ENCODE measurements at regions not wholly inside any gene's neighbourhood (a gene's known extent, or its start where the extent isn't known, plus 50 kb on each side); places are given as distances from the start of the nearest gene placed in this dataset.

DNA sequence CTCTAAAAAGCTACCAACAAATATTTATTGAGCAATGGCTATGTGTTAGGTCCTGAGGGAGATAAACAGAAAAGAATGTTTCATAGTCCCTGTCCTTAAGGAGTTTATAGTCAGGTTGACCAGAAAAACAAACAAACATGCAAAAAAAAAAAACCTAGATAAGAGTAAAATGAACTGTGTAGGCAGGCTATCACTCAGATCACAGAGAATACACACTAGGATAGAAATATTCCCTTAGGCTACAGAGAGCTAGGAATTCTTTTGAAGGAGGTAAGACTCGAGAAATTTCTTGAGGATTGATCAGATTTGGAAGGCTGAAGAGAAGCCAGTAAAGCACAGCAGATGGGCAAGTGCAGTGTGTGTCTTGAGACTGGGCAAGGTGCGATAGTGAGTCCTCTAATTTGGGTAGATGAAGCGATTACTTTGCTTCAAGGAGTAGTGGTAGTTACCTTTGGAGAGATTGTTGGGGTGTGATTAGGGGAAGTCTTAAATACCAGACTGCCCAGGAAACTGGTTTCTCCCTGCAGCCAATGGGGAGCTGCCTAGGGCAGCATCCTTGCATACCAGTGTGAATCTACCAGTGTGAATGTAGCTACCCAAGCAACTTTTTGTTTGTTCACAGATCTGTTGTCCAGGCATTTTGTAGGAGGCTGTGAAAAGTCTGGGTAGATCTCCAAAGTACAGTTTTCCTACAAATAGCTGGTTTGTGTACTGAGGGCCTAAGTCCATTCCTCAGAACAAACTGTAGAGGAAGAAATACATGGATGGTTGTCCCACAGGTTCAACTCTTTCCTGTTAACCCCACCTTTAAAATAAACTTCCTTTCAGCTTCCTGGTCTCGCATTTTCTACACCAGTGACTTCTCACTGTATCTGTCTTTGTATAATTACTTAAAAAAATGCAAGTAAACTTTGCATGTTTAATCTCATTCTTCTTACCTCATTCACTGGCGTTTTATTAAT is 314.1 kb downstream of the KLF5 start:
- H3K27me3 ChIP-seq: no peaks in the 10 kb centered on the region
- no peak for DNase-seq
- no peaks in the 10 kb centered on the region for H3K4me1 ChIP-seq (replicated peaks in 1 of 2)
- intact Hi-C loops (cut with DNase I): no loop called here
- WGBS, 4 donors: 61 to 75% (median 68%) methylated on average over 5 of the region's 5 CpGs
- no peaks in the 10 kb centered on the region for H3K9me3 ChIP-seq (replicated peaks in 1 of 3)
- no peak overlapping the region for H3K4me3 ChIP-seq
- no peak overlapping the region for H3K27ac ChIP-seq
- no peak for TF ChIP-seq POLR2A (IDR thresholded peaks at IDR 0.05)
- TF ChIP-seq, protein P1, sequence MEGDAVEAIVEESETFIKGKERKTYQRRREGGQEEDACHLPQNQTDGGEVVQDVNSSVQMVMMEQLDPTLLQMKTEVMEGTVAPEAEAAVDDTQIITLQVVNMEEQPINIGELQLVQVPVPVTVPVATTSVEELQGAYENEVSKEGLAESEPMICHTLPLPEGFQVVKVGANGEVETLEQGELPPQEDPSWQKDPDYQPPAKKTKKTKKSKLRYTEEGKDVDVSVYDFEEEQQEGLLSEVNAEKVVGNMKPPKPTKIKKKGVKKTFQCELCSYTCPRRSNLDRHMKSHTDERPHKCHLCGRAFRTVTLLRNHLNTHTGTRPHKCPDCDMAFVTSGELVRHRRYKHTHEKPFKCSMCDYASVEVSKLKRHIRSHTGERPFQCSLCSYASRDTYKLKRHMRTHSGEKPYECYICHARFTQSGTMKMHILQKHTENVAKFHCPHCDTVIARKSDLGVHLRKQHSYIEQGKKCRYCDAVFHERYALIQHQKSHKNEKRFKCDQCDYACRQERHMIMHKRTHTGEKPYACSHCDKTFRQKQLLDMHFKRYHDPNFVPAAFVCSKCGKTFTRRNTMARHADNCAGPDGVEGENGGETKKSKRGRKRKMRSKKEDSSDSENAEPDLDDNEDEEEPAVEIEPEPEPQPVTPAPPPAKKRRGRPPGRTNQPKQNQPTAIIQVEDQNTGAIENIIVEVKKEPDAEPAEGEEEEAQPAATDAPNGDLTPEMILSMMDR (IDR thresholded peaks at IDR 0.05): no peak
- H3K36me3 ChIP-seq (replicated peaks in 1 of 2): no peaks in the 10 kb centered on the region

DNA sequence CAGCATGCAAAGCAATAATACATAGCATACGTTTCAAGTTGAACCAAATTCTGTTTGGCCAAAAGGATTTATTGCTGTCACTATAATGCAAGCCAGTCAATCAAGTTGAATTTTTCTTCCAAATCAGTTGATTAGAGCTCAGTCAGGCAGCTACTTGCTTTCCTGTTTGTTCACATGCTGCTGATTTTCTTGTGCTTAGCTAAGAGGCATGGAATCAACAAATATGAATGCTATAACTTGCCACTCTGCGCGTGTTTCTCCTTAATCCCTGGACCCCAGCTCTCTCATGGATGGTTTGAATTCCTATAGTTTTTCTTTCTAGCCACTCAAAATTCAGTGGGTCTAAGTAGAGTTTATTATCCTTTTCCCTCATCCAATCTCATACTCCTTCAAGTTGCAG is 311.3 kb downstream of the KLF5 start:
- no peaks in the 10 kb centered on the region for H3K27me3 ChIP-seq
- H3K27ac ChIP-seq: no peak overlapping the region
- 80 to 89% (median 83%) methylated on average over 3 of the region's 3 CpGs for WGBS, 4 donors
- H3K4me1 ChIP-seq (replicated peaks in 1 of 2): no peaks in the 10 kb centered on the region
- intact Hi-C loops (cut with DNase I): no loop called here
- DNase-seq: no peak
- H3K4me3 ChIP-seq: no peak overlapping the region
- no peaks in the 10 kb centered on the region for H3K36me3 ChIP-seq (replicated peaks in 1 of 2)
- H3K9me3 ChIP-seq (replicated peaks in 1 of 3): no peaks in the 10 kb centered on the region
- no peak for TF ChIP-seq POLR2A (IDR thresholded peaks at IDR 0.05)
- TF ChIP-seq, protein P1 (IDR thresholded peaks at IDR 0.05): no peak

DNA sequence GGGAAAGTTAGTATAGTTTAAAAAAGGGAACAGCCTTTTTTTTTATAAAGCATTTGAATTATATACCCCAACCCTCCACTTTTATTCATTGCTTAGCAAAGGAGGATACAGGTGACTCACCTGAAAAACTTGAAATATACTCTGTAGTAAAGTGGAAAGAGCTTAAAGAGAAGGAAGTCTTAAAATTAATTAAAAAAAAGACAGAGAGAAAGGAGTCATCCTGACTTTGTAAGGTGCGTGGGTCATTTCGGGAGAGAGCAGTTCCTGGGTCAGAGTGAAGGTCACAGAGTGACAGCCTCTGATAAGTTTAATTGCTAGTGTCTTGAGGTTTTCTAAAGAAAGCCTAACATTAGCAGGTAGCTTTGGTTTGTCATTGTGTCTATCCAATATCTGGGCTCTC is 310.3 kb downstream of the KLF5 start:
- Histone ChIP-seq H3K9me3 (replicated peaks in 1 of 3) (no peaks in the 10 kb centered on the region), H3K4me3 (no peak overlapping the region), H3K27me3 (no peaks in the 10 kb centered on the region), H3K36me3 (replicated peaks in 1 of 2) (no peaks in the 10 kb centered on the region), H3K4me1 (replicated peaks in 1 of 2) (no peaks in the 10 kb centered on the region), H3K27ac (no peak overlapping the region)
- 53 to 63% (median 58%) methylated on average over 2 of the region's 2 CpGs for WGBS, 4 donors
- TF ChIP-seq POLR2A (IDR thresholded peaks at IDR 0.05): no peak
- TF ChIP-seq, protein P1 (IDR thresholded peaks at IDR 0.05): no peak
- intact Hi-C loops (cut with DNase I): no loop called here
- DNase-seq: no peak

DNA sequence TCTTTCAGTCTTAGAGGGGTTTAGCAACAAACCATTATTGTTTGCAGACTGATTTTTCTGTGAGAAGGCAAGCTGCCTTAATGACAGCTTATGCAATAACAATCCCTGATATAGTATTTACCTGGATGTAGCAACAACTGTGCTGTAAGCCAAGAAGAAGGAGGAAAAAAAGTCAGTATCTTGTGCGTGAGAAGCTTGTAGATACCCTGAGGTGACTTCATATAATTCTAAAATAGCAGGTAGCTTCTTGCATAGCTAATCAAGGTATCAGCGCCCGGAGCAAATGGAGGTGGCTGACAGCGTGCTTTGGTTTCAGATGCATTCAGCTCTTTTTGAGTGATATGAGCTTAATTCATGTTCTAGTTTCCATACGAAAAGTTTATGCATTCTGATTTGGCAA is 309.8 kb downstream of the KLF5 start:
- intact Hi-C loops (cut with DNase I): no loop called here
- Histone ChIP-seq H3K27ac (no peak overlapping the region), H3K4me1 (replicated peaks in 1 of 2) (no peaks in the 10 kb centered on the region), H3K36me3 (replicated peaks in 1 of 2) (no peaks in the 10 kb centered on the region), H3K4me3 (no peak overlapping the region), H3K27me3 (no peaks in the 10 kb centered on the region), H3K9me3 (replicated peaks in 1 of 3) (no peaks in the 10 kb centered on the region)
- no peak for TF ChIP-seq POLR2A (IDR thresholded peaks at IDR 0.05)
- TF ChIP-seq, protein P1 (IDR thresholded peaks at IDR 0.05): no peak
- no peak for DNase-seq
- WGBS, 4 donors: 78 to 87% (median 80%) methylated on average over 5 of the region's 5 CpGs
